ENCODE measurements at regions not wholly inside any gene's neighbourhood (a gene's known extent, or its start where the extent isn't known, plus 50 kb on each side); places are given as distances from the start of the nearest gene placed in this dataset.

DNA sequence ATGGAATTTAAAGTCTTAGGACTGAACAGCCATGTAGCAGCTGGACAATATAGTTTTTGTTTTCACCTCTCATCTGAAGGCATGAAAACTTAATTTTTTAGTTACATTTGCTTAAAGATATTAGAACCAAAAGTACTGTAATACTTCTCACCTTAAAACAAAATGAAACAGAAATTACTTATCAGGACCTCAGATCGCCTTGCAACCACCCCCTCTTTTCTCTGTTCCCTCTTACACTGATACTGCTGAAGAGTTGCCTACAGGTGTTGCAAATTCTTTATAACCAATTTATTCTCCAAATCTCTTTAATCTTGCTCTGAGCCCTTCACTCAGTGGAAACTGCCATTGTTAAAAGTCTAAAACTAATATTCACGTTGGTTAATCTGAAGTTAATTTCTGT is 145.0 kb downstream of the SPCS3 start:
- DNase-seq, result no peak
- TF ChIP-seq, protein P1, sequence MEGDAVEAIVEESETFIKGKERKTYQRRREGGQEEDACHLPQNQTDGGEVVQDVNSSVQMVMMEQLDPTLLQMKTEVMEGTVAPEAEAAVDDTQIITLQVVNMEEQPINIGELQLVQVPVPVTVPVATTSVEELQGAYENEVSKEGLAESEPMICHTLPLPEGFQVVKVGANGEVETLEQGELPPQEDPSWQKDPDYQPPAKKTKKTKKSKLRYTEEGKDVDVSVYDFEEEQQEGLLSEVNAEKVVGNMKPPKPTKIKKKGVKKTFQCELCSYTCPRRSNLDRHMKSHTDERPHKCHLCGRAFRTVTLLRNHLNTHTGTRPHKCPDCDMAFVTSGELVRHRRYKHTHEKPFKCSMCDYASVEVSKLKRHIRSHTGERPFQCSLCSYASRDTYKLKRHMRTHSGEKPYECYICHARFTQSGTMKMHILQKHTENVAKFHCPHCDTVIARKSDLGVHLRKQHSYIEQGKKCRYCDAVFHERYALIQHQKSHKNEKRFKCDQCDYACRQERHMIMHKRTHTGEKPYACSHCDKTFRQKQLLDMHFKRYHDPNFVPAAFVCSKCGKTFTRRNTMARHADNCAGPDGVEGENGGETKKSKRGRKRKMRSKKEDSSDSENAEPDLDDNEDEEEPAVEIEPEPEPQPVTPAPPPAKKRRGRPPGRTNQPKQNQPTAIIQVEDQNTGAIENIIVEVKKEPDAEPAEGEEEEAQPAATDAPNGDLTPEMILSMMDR (IDR thresholded peaks at IDR 0.05), result no peak
- Histone ChIP-seq H3K36me3 (no peaks in the 10 kb centered on the region), H3K4me1 (no peaks in the 10 kb centered on the region), H3K27me3 (no peaks in the 10 kb centered on the region), H3K9me3 (no peaks in the 10 kb centered on the region), H3K27ac (no peak overlapping the region), H3K4me3 (no peak overlapping the region)
- intact Hi-C loops (cut with DNase I), result no loop called here
- FAIRE-seq, result no peak
- 49 to 65% methylated on average over 2 of the region's 2 CpGs for WGBS, 2 donors
- ATAC-seq, result no peak

DNA sequence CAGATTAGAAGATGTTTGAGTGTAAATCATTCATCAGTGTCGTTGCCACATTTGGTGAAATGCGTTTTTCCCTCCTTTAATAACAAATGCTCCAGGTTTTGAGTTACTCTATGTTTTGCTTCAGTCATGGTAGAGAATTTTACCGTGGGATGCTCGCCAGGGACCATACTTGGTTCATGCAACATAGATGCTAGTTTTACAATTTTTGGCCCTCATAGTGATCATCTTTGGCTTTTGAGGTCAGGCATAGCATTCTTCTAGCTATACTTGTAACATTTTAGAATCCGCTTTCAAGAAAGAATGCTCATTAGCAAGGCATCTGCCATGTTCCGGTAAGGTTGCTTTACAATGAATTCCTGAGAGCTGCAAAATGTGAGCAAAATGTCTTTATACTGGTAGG is 147.2 kb downstream of the SPCS3 start:
- H3K4me1 ChIP-seq, result no peaks in the 10 kb centered on the region

DNA sequence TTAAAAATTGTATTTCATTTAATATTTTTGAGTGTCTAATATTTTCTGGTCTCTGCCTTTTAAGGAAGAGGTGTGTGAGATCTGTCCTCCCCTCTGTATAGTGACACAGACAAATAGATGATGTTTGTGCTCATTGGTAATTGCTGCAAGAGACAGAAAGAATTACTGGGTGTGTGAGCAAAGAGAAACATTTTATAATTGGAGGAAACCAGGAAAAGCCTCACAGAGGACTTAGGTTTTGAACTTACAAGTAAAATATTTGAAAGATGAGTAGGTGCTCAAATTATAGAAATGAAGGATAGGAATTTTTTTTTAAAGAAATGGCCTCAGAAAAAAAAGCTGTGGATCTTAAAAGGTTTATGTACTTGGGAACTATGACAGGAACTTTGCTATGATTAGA is 149.8 kb downstream of the SPCS3 start:
- intact Hi-C loops (cut with DNase I), result no loop called here
- Histone ChIP-seq H3K27ac (no peak overlapping the region), H3K4me1 (no peaks in the 10 kb centered on the region), H3K27me3 (no peaks in the 10 kb centered on the region), H3K36me3 (no peaks in the 10 kb centered on the region), H3K4me3 (no peak overlapping the region), H3K9me3 (no peaks in the 10 kb centered on the region)
- ATAC-seq (no peak), DNase-seq (no peak), FAIRE-seq (no peak)
- TF ChIP-seq, protein P1 (IDR thresholded peaks at IDR 0.05), result no peak

More for the DNA sequence above, 147.2 kb downstream of the SPCS3 start:
- no peak overlapping the region for H3K4me3 ChIP-seq
- H3K27ac ChIP-seq, result no peak overlapping the region
- TF ChIP-seq, protein P1 (IDR thresholded peaks at IDR 0.05), result no peak
- ATAC-seq (no peak), FAIRE-seq (no peak), DNase-seq (no peak)
- H3K27me3 ChIP-seq, result no peaks in the 10 kb centered on the region
- no peaks in the 10 kb centered on the region for H3K9me3 ChIP-seq
- 49 to 69% methylated on average over 6 of the region's 6 CpGs for WGBS, 2 donors
- intact Hi-C loops (cut with DNase I), result no loop called here
- no peaks in the 10 kb centered on the region for H3K36me3 ChIP-seq

DNA sequence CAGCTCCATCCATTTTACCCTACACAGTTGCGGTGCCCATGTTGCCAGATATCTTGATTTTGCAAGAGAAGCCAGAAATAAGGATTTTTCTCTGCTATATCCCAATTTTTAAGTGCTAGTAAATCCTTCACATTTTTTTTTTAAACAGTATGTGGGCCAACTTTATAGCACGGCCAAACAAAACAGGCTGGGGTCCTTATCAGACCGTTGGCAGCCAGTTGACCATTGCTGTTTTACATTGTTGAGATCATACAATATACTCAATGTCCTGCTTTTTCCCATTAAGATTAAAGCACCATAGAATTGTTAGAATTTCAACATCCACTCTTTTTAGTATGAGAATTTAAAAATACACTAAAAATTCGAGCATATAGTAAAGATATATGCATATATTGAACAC is 150.9 kb downstream of the SPCS3 start:
- H3K36me3 ChIP-seq, result no peaks in the 10 kb centered on the region
- H3K4me1 ChIP-seq, result no peaks in the 10 kb centered on the region
- no peaks in the 10 kb centered on the region for H3K9me3 ChIP-seq
- 49 to 54% methylated on average over 4 of the region's 4 CpGs for WGBS, 2 donors
- TF ChIP-seq, protein P1 (IDR thresholded peaks at IDR 0.05), result no peak
- no peak for FAIRE-seq
- no peak for ATAC-seq
- no peak overlapping the region for H3K4me3 ChIP-seq
- no peak for DNase-seq
- no peaks in the 10 kb centered on the region for H3K27me3 ChIP-seq
- intact Hi-C loops (cut with DNase I), result no loop called here
- H3K27ac ChIP-seq, result no peak overlapping the region

DNA sequence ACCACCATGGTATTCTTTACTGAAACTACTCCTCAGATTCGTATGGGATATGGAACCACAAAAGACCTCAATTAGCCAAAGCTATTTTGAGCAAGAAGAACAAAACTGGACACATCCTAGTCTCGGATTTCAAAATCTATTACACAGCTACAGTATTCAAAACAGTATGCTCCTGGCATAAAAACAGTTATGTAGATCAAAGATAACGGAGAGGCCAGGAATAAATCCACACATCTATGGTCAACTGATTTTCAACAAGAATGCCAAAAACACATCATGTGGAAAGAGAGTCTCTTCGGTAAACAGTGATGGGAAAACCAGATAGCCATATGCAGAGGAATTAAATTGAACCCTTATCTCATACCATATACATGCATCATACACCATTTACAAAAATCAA is 155.3 kb downstream of the SPCS3 start:
- FAIRE-seq, result no peak
- TF ChIP-seq, protein P1 (IDR thresholded peaks at IDR 0.05), result no peak
- no peaks in the 10 kb centered on the region for H3K4me1 ChIP-seq
- H3K9me3 ChIP-seq, result no peaks in the 10 kb centered on the region
- H3K27me3 ChIP-seq, result no peaks in the 10 kb centered on the region
- no peak overlapping the region for H3K27ac ChIP-seq
- WGBS, 2 donors, result 54 to 61% methylated on average over 4 of the region's 4 CpGs
- H3K4me3 ChIP-seq, result no peak overlapping the region
- no peak for ATAC-seq
- no peaks in the 10 kb centered on the region for H3K36me3 ChIP-seq
- intact Hi-C loops (cut with DNase I), result no loop called here
- DNase-seq, result no peak

Data from pancreas (tissue), 10 donors.